Transverse colon (tissue), 4 donors: ENCODE measurements at regions not wholly inside any gene's neighbourhood (a gene's known extent, or its start where the extent isn't known, plus 50 kb on each side); places are given as distances from the start of the nearest gene placed in this dataset.

Experiments used
- DNase-seq: peaks from one replicate; pipeline ENCODE4 v3.0.0-alpha.2; 2019
- H3K27ac ChIP-seq, 4 donors: fragments of 200-600 bp; sonication (generic); 2 replicates each; pipeline ENCODE4 v1.5.1; 2016 to 2018; ENCODE audit warnings: inconsistent platforms in 4 of 4
- H3K27me3 ChIP-seq: fragments of 200-600 bp; sonication (generic); 2 replicates; pipeline ENCODE4 v1.5.1; 2017; ENCODE audit warnings: inconsistent platforms
- H3K36me3 ChIP-seq, 4 donors: fragments of 200-600 bp; sonication (generic); 2 replicates each; pipeline ENCODE4 v1.5.1; 2017 to 2019; ENCODE audit warnings: inconsistent platforms in 4 of 4
- H3K4me1 ChIP-seq, 4 donors: fragments of 200-600 bp; sonication (generic); 2 replicates each; pipeline ENCODE4 v1.5.1; 2017 to 2020; ENCODE audit warnings: inconsistent platforms in 4 of 4
- H3K4me3 ChIP-seq, 4 donors: fragments of 200-600 bp; sonication (generic); 1 replicate in 1 of 4; 2 replicates in 3 of 4; pipeline versions ENCODE4 v1.5.1 to v1.6.1; 2017 to 2019; ENCODE audit warnings: inconsistent platforms in 4 of 4
- H3K9me3 ChIP-seq, 2 donors: fragments of 200-600 bp; sonication (generic); 2 replicates each; pipeline ENCODE4 v1.5.1; 2017 to 2019; ENCODE audit warnings: inconsistent platforms in 2 of 2
- CTCF ChIP-seq, 5 experiments: fragments of 200-600 bp in 3 of 5; fragments of 450-650 bp in 2 of 5; sonication (generic) in 3 of 5; IDR thresholded peaks; 1 replicate in 2 of 5; 2 replicates in 3 of 5; pipeline ENCODE4 v1.5.1; 2016 to 2017; ENCODE audit warnings: antibody characterized with exemption in 5 of 5, inconsistent platforms in 3 of 5, mild to moderate bottlenecking in 2 of 5, moderate library complexity in 1 of 5
- EP300 ChIP-seq: sonication (generic); formaldehyde crosslinking; IDR thresholded peaks from one replicate; pipeline ENCODE4 v1.6.1; 2017; ENCODE audit warnings: antibody characterized with exemption, low read depth
- POLR2A ChIP-seq: fragments of 450-650 bp; IDR thresholded peaks from one replicate; pipeline ENCODE4 v1.6.1; 2016; ENCODE audit warnings: antibody characterized with exemption, mild to moderate bottlenecking, moderate library complexity
- POLR2AphosphoS5 ChIP-seq, 3 donors: sonication (generic); formaldehyde crosslinking; IDR thresholded peaks; one replicate each; pipeline ENCODE4 v1.6.1; 2016; ENCODE audit warnings: antibody characterized with exemption in 3 of 3
- WGBS, 2 donors: methylation state at CpG; one replicate each; pipeline ENCODE4 v1.1.5; 2018; ENCODE audit warnings: low coverage in 1 of 2; 5-methylcytosine and 5-hydroxymethylcytosine counted together
- in situ Hi-C, 4 donors: fragments of 200-750 bp; cut with MboI; loops; one replicate each; pipeline versions ENCODE4 v1.15.0 to v1.15.1; 2017; ENCODE audit warnings: low sequenced_read_pairs in 3 of 4, low pct_ligation_motif_present in 1 of 4, low pct_unique_long_range_greater_than_20kb in 1 of 4
- intact Hi-C: fragments of 100-400 bp; cut with DNase I; formaldehyde crosslinking; loops from one replicate; pipeline ENCODE4 v1.15.1; 2023; ENCODE audit warnings: low total_unique reads

- Histone ChIP-seq H3K27me3 (no peaks in the 10 kb centered on the region), H3K4me3 (no peak overlapping the region), H3K9me3 (no peaks in the 10 kb centered on the region), H3K27ac (no peak overlapping the region), H3K36me3 (no peaks in the 10 kb centered on the region), H3K4me1 (no peaks in the 10 kb centered on the region)
- intact Hi-C loops: no loop called here
- 84 to 87% methylated on average over 7 to 11 of the region's 11 CpGs for WGBS, 2 donors
- TF ChIP-seq POLR2AphosphoS5 (IDR thresholded peaks at IDR 0.05): no peak
- no peak for TF ChIP-seq POLR2A
- TF ChIP-seq CTCF (IDR thresholded peaks at IDR 0.05): no peak
- TF ChIP-seq EP300: no peak
- no peak for DNase-seq
- in situ Hi-C loops: no loop called here
These were observed 1231.7 kb upstream of the TMEM132C start for GRCh38 chr12:127035011-127035879.

GRCh38 chr12:127038152-127038551, 1228.8 kb upstream of the TMEM132C start:
- no peak for TF ChIP-seq POLR2AphosphoS5 (IDR thresholded peaks at IDR 0.05)
- DNase-seq: no peak
- H3K27me3 ChIP-seq: no peaks in the 10 kb centered on the region
- no peaks in the 10 kb centered on the region for H3K4me1 ChIP-seq
- H3K4me3 ChIP-seq: no peak overlapping the region
- intact Hi-C loops (no loop called here), in situ Hi-C loops (no loop called here)
- no peak overlapping the region for H3K27ac ChIP-seq
- WGBS, 2 donors: 83% methylated on average over 1 of the region's 1 CpG
- no peaks in the 10 kb centered on the region for H3K9me3 ChIP-seq
- no peaks in the 10 kb centered on the region for H3K36me3 ChIP-seq

- WGBS, 2 donors: 82 to 83% methylated on average over 10 of the region's 10 CpGs
- Histone ChIP-seq H3K27me3 (no peaks in the 10 kb centered on the region), H3K4me3 (no peak overlapping the region), H3K27ac (no peak overlapping the region), H3K9me3 (no peaks in the 10 kb centered on the region), H3K4me1 (no peaks in the 10 kb centered on the region), H3K36me3 (no peaks in the 10 kb centered on the region)
- DNase-seq: no peak
- in situ Hi-C loops: no loop called here
- TF ChIP-seq EP300 (no peak), POLR2AphosphoS5 (IDR thresholded peaks at IDR 0.05) (no peak), CTCF (IDR thresholded peaks at IDR 0.05) (no peak), POLR2A (no peak)
- intact Hi-C loops: no loop called here
These were observed 1228.2 kb upstream of the TMEM132C start for GRCh38 chr12:127038761-127039160.

GRCh38 chr12:127041985-127042625, 1224.9 kb upstream of the TMEM132C start:
- intact Hi-C loops (no loop called here), in situ Hi-C loops (no loop called here)
- Histone ChIP-seq H3K27ac (no peak overlapping the region), H3K27me3 (no peaks in the 10 kb centered on the region), H3K4me1 (no peaks in the 10 kb centered on the region), H3K4me3 (no peak overlapping the region), H3K9me3 (no peaks in the 10 kb centered on the region), H3K36me3 (no peaks in the 10 kb centered on the region)
- WGBS, 2 donors: 83% methylated on average over 2 to 3 of the region's 3 CpGs
- no peak for TF ChIP-seq POLR2AphosphoS5 (IDR thresholded peaks at IDR 0.05)
- TF ChIP-seq EP300: no peak
- no peak for TF ChIP-seq CTCF (IDR thresholded peaks at IDR 0.05)
- TF ChIP-seq POLR2A: no peak
- no peak for DNase-seq
